ENCODE measurements at regions not wholly inside any gene's neighbourhood (a gene's known extent, or its start where the extent isn't known, plus 50 kb on each side); places are given as distances from the start of the nearest gene placed in this dataset.

GRCh38 chrX:110852180-110852579 is 56.6 kb upstream of the CHRDL1 start:
- no peaks in the 10 kb centered on the region for H3K9me2 ChIP-seq (ENCODE audit: insufficient read depth)
- ATAC-seq (peak; percentile 71), DNase-seq (ENCODE audit: low read depth, low spot score) (no peak)
- ChIA-PET POLR2A (no interaction called here), CTCF (no interaction called here), RAD21 (ENCODE audit: low non-redundant PET in 1 of 2, low total read pairs in 2 of 2, uncharacterized antibody in 2 of 2, unreplicated experiment in 2 of 2) (no interaction called here)
- no TSS peak for BruUV-seq (replicated peaks)
- no peaks in the 10 kb centered on the region for H3K36me3 ChIP-seq (ENCODE audit: control insufficient read depth in 1 of 2, insufficient read depth in 2 of 2, low read length in 2 of 2)
- H3K27me3 ChIP-seq (ENCODE audit: insufficient read depth, low read length) = no peaks in the 10 kb centered on the region
- H3K79me2 ChIP-seq (ENCODE audit: insufficient read depth, low read length) = no peaks in the 10 kb centered on the region
- H3K4me3 ChIP-seq (replicated peaks in 1 of 2; ENCODE audit: low read depth in 1 of 2, low read length in 2 of 2) = no peak overlapping the region
- no peaks in the 10 kb centered on the region for H4K20me1 ChIP-seq (ENCODE audit: insufficient read depth)
- no peak overlapping the region for H2AFZ ChIP-seq (ENCODE audit: low read depth, low read length, poor library complexity, severe bottlenecking)
- 0 out of 2 replicates have a peak overlapping the region, but pooled peaks have one; percentile 3 for H3K4me2 ChIP-seq (ENCODE audit: low read length)
- H3K9me3 ChIP-seq (ENCODE audit: control insufficient read depth in 1 of 2, insufficient read depth in 1 of 2, low read depth in 1 of 2, low read length in 2 of 2) = no peaks in the 10 kb centered on the region
- peak; percentile 32 for TF ChIP-seq RAD21 (IDR thresholded peaks at IDR 0.05; ENCODE audit: low read depth)
- TF ChIP-seq CTCF (IDR thresholded peaks at IDR 0.05 in 2 of 3, conservative IDR thresholded peaks at IDR 0.05 in 1 of 3; ENCODE audit: borderline replicate concordance in 1 of 3, insufficient read depth in 1 of 3, low read depth in 2 of 3, low read length in 2 of 3) = peak; percentile 20 to 52 (median 46); a peak in 5 of 6 replicates
- TF ChIP-seq CEBPB (IDR thresholded peaks at IDR 0.05; ENCODE audit: low read depth) = no peak
- peaks cover 0 to 4% of the 10 kb centered on the region in 2 experiments; a peak in 1 of 4 replicates for H3K4me1 ChIP-seq (ENCODE audit: control insufficient read depth in 1 of 2, insufficient read depth in 2 of 2, low read length in 2 of 2)
- intact Hi-C loops (cut with micrococcal nuclease) = loop anchor here (5.0 kb wide), 1 partner anchor 390 kb away; no protein-coding TSS in a partner anchor
- H3K27ac ChIP-seq (ENCODE audit: low read depth, low read length) = no peak overlapping the region
- no peak overlapping the region for H3K9ac ChIP-seq (ENCODE audit: low read length)

- CTCF ChIA-PET = no interaction called here
- 0 out of 2 replicates have a peak overlapping the region, but pooled peaks have one; percentile 3 for H3K4me2 ChIP-seq (ENCODE audit: low read length)
- no peaks in the 10 kb centered on the region for H3K79me2 ChIP-seq (ENCODE audit: insufficient read depth, low read length)
- RAD21 ChIA-PET (ENCODE audit: low non-redundant PET in 1 of 2, low total read pairs in 2 of 2, uncharacterized antibody in 2 of 2, unreplicated experiment in 2 of 2) = no interaction called here
- no peaks in the 10 kb centered on the region for H3K9me3 ChIP-seq (ENCODE audit: control insufficient read depth in 1 of 2, insufficient read depth in 1 of 2, low read depth in 1 of 2, low read length in 2 of 2)
- H3K4me1 ChIP-seq (ENCODE audit: control insufficient read depth in 1 of 2, insufficient read depth in 2 of 2, low read length in 2 of 2) = peaks cover 0 to 4% of the 10 kb centered on the region in 2 experiments; a peak in 1 of 4 replicates
- H3K9ac ChIP-seq (ENCODE audit: low read length) = no peak overlapping the region
- H3K4me3 ChIP-seq (replicated peaks in 1 of 2; ENCODE audit: low read depth in 1 of 2, low read length in 2 of 2) = no peak overlapping the region
- DNase-seq (ENCODE audit: low read depth, low spot score) = no peak
- TF ChIP-seq MAX (IDR thresholded peaks at IDR 0.05) (no peak), ZFX (IDR thresholded peaks at IDR 0.05) (no peak), TCF7L2 (IDR thresholded peaks at IDR 0.05; ENCODE audit: borderline replicate concordance, extremely low read depth, insufficient read depth, insufficient read length) (no peak), CEBPB (IDR thresholded peaks at IDR 0.05; ENCODE audit: low read depth) (no peak), SIN3A (IDR thresholded peaks at IDR 0.05; ENCODE audit: low read depth) (no peak), CBX3 (IDR thresholded peaks at IDR 0.05; ENCODE audit: low read depth) (no peak), FOSL1 (IDR thresholded peaks at IDR 0.05; ENCODE audit: low read depth) (no peak), RAD21 (IDR thresholded peaks at IDR 0.05; ENCODE audit: low read depth) (no peak), SP1 (IDR thresholded peaks at IDR 0.05; ENCODE audit: low read depth) (no peak), YY1 (IDR thresholded peaks at IDR 0.05; ENCODE audit: extremely low read depth, insufficient replicate concordance, low read depth, low read length) (no peak), ZNF274 (IDR thresholded peaks at IDR 0.05; ENCODE audit: low read depth, low read length) (no peak), ELF1 (IDR thresholded peaks at IDR 0.05; ENCODE audit: borderline replicate concordance, low read depth) (no peak), POLR2AphosphoS5 (IDR thresholded peaks at IDR 0.05; ENCODE audit: low read depth, low read length) (no peak)
- no peak overlapping the region for H2AFZ ChIP-seq (ENCODE audit: low read depth, low read length, poor library complexity, severe bottlenecking)
- no peaks in the 10 kb centered on the region for H3K36me3 ChIP-seq (ENCODE audit: control insufficient read depth in 1 of 2, insufficient read depth in 2 of 2, low read length in 2 of 2)
- no peaks in the 10 kb centered on the region for H3K9me2 ChIP-seq (ENCODE audit: insufficient read depth)
- intact Hi-C loops (cut with micrococcal nuclease) = loop anchor here (5.0 kb wide), 1 partner anchor 391 kb away; no protein-coding TSS in a partner anchor
- ATAC-seq = peak; percentile 57
- no TSS peak for BruUV-seq (replicated peaks)
- H3K27ac ChIP-seq (ENCODE audit: low read depth, low read length) = no peak overlapping the region
- POLR2A ChIA-PET = no interaction called here
- H3K27me3 ChIP-seq (ENCODE audit: insufficient read depth, low read length) = no peaks in the 10 kb centered on the region
- no peaks in the 10 kb centered on the region for H4K20me1 ChIP-seq (ENCODE audit: insufficient read depth)
Observed at GRCh38 chrX:110851780-110852179, 56.2 kb upstream of the CHRDL1 start.
